ENCODE measurements at regions not wholly inside any gene's neighbourhood (a gene's known extent, or its start where the extent isn't known, plus 50 kb on each side); places are given as distances from the start of the nearest gene placed in this dataset.

DNA sequence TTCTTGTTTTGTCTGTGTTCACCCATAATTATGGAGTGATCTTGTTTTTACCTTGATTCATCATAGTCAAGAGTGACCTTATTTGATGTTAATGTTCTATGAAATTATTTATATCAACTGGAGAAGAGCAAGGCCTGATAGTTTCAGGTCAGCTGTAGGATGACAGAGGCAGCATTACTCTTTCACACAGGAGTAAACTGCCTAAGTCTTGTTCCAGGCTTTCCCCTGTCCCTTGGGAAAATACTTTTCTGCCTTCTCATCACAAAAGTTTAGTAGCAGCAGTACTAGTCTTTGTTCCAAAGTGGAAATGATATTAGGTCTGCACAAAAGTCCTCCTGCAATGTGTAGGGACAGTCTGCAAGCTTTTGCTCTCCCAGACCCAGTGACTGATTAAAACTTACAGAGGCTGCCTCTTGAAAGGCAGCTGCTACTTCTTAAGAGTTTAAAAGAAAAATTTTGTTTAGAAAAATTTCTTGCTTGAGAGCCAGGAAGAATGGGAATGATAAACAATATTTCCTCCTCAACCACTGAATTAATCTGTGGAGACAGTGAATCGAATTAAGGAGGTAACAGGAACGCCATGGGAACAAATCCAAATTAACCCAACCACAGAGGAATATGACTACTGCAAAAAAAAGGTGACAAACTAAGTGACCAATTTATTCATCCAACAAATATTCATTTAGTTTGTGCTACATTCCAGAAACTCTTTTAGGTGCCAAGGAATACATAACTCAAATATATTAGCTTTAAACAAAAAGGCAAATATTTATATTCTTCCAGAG is 991.4 kb upstream of the PABPC4L start:
- Histone ChIP-seq H2AFZ (no peak overlapping the region), H3K4me2 (no peak overlapping the region), H3F3A (ENCODE audit: insufficient read depth, low read depth) (no peaks in the 10 kb centered on the region), H3K9me2 (ENCODE audit: insufficient read depth) (no peaks in the 10 kb centered on the region), H3K36me3 (ENCODE audit: low read depth) (no peaks in the 10 kb centered on the region), H4K20me1 (ENCODE audit: insufficient read depth) (no peaks in the 10 kb centered on the region; the same call in 1 of the 2 replicates), H3K4me3 (no peak overlapping the region), H3K79me2 (ENCODE audit: low read depth) (no peaks in the 10 kb centered on the region), H3K4me1 (replicated peaks; ENCODE audit: insufficient read depth) (no peaks in the 10 kb centered on the region), H3K27ac (no peak overlapping the region), H3K9me3 (ENCODE audit: insufficient read depth, low read depth) (no peaks in the 10 kb centered on the region), H3K27me3 (ENCODE audit: insufficient read depth, low read depth) (no peaks in the 10 kb centered on the region)
- TF ChIP-seq, protein P1, sequence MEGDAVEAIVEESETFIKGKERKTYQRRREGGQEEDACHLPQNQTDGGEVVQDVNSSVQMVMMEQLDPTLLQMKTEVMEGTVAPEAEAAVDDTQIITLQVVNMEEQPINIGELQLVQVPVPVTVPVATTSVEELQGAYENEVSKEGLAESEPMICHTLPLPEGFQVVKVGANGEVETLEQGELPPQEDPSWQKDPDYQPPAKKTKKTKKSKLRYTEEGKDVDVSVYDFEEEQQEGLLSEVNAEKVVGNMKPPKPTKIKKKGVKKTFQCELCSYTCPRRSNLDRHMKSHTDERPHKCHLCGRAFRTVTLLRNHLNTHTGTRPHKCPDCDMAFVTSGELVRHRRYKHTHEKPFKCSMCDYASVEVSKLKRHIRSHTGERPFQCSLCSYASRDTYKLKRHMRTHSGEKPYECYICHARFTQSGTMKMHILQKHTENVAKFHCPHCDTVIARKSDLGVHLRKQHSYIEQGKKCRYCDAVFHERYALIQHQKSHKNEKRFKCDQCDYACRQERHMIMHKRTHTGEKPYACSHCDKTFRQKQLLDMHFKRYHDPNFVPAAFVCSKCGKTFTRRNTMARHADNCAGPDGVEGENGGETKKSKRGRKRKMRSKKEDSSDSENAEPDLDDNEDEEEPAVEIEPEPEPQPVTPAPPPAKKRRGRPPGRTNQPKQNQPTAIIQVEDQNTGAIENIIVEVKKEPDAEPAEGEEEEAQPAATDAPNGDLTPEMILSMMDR (conservative IDR thresholded peaks at IDR 0.05), result no peak
- TF ChIP-seq EZH2 (IDR thresholded peaks at IDR 0.05; ENCODE audit: low read depth), result no peak
- BruUV-seq (replicated peaks), result no TSS peak
- ChIA-PET POLR2A (ENCODE audit: unreplicated experiment) (no interaction called here), CTCF (no interaction called here)
- DNase-seq, result no peak
- intact Hi-C loops (cut with micrococcal nuclease; ENCODE audit: unreplicated experiment), result no loop called here

DNA sequence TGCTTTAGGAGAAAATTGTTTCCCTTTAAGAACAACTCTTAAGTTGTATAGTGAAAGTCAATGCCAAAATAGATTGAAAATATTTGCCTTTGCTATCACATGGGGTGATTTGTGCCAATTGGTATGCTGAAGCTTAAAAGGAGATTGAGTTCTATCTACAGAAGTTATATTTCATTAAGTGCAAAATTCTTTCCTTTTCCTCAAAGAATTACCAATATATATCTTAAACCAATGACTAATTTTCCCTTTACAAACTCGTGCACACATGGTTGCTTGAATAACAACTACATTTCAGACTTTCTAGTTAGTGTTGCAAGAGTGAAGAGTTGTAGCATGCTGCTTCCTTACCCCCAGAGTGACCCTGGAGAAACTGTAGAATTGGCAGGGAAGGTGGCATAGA is 990.0 kb upstream of the PABPC4L start:
- H3K79me2 ChIP-seq (ENCODE audit: low read depth), result no peaks in the 10 kb centered on the region
- H2AFZ ChIP-seq, result no peak overlapping the region
- no peak for DNase-seq
- no peaks in the 10 kb centered on the region for H3K27me3 ChIP-seq (ENCODE audit: insufficient read depth, low read depth)
- no TSS peak for BruUV-seq (replicated peaks)
- H3K4me3 ChIP-seq, result no peak overlapping the region
- H3K27ac ChIP-seq, result no peak overlapping the region
- ChIA-PET POLR2A (ENCODE audit: unreplicated experiment) (no interaction called here), CTCF (no interaction called here)
- no peaks in the 10 kb centered on the region; the same call in 1 of the 2 replicates for H4K20me1 ChIP-seq (ENCODE audit: insufficient read depth)
- no peaks in the 10 kb centered on the region for H3K36me3 ChIP-seq (ENCODE audit: low read depth)
- no peaks in the 10 kb centered on the region for H3K4me1 ChIP-seq (replicated peaks; ENCODE audit: insufficient read depth)
- no peaks in the 10 kb centered on the region for H3F3A ChIP-seq (ENCODE audit: insufficient read depth, low read depth)
- H3K4me2 ChIP-seq, result no peak overlapping the region
- no peaks in the 10 kb centered on the region for H3K9me3 ChIP-seq (ENCODE audit: insufficient read depth, low read depth)
- TF ChIP-seq, protein P1 (conservative IDR thresholded peaks at IDR 0.05), result no peak
- no peak for TF ChIP-seq EZH2 (IDR thresholded peaks at IDR 0.05; ENCODE audit: low read depth)
- H3K9me2 ChIP-seq (ENCODE audit: insufficient read depth), result no peaks in the 10 kb centered on the region
- intact Hi-C loops (cut with micrococcal nuclease; ENCODE audit: unreplicated experiment), result no loop called here

DNA sequence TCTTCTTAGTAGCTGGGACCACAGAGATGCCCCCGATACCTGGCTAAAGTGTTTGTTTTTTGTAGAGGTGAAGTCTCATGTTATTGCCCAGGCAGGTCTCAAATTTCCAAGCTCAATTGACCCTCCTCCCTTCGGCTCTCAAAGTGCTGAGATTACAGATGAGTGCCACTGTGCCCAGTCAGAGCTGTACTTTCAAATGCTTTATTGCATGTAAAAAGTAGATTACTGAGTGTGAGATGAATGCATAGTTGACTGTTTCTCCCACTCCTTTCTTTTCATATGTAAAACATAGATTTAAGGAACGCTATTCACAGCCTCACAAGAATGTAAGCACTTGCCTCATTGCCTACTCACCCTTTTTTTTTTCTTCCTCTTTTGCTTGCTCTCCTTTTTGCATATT is 984.4 kb upstream of the PABPC4L start:
- Histone ChIP-seq H3K9me2 (ENCODE audit: insufficient read depth) (no peaks in the 10 kb centered on the region), H3K27me3 (ENCODE audit: insufficient read depth, low read depth) (no peaks in the 10 kb centered on the region), H3K36me3 (ENCODE audit: low read depth) (no peaks in the 10 kb centered on the region), H3K4me2 (no peak overlapping the region), H3F3A (ENCODE audit: insufficient read depth, low read depth) (no peaks in the 10 kb centered on the region), H2AFZ (no peak overlapping the region), H3K4me3 (no peak overlapping the region), H3K9me3 (ENCODE audit: insufficient read depth, low read depth) (no peaks in the 10 kb centered on the region), H3K27ac (no peak overlapping the region), H4K20me1 (ENCODE audit: insufficient read depth) (no peaks in the 10 kb centered on the region; the same call in 1 of the 2 replicates), H3K4me1 (replicated peaks; ENCODE audit: insufficient read depth) (no peaks in the 10 kb centered on the region), H3K79me2 (ENCODE audit: low read depth) (no peaks in the 10 kb centered on the region)
- CTCF ChIA-PET, result no interaction called here
- intact Hi-C loops (cut with micrococcal nuclease; ENCODE audit: unreplicated experiment), result no loop called here
- POLR2A ChIA-PET (ENCODE audit: unreplicated experiment), result no interaction called here
- no peak for DNase-seq
- TF ChIP-seq, protein P1 (conservative IDR thresholded peaks at IDR 0.05), result no peak
- TF ChIP-seq EZH2 (IDR thresholded peaks at IDR 0.05; ENCODE audit: low read depth), result no peak
- BruUV-seq (replicated peaks), result no TSS peak
